ACHN (cell line): ENCODE measurements at regions not wholly inside any gene's neighbourhood (a gene's known extent, or its start where the extent isn't known, plus 50 kb on each side); places are given as distances from the start of the nearest gene placed in this dataset.

ENCODE experiments used
- DNase-seq: peaks from one replicate; pipeline ENCODE4 v3.0.0-alpha.2; 2015
- in situ Hi-C: cut with HindIII; loops from 2 replicates; pipeline ENCODE4 v1.10.0; 2017; ENCODE audit warnings: low sequenced_read_pairs, low pct_ligation_motif_present, low pct_unique_long_range_greater_than_20kb

- in situ Hi-C loops = no loop called here
- DNase-seq = no peak
Measured at GRCh38 chr3:59411186-59411585, 361.4 kb upstream of the CFAP20DC start.

- in situ Hi-C loops = no loop called here
- DNase-seq = no peak
Measured at GRCh38 chr3:59408047-59408624, 358.3 kb upstream of the CFAP20DC start.

GRCh38 chr3:59407425-59407824 lies 357.6 kb upstream of the CFAP20DC start:
- no peak for DNase-seq
- in situ Hi-C loops = no loop called here

GRCh38 chr3:59406943-59407342 lies 357.1 kb upstream of the CFAP20DC start:
- in situ Hi-C loops = no loop called here

GRCh38 chr3:59404851-59405250 lies 355.0 kb upstream of the CFAP20DC start:
- no peak for DNase-seq
- in situ Hi-C loops = no loop called here

More at GRCh38 chr3:59406943-59407342, 357.1 kb upstream of the CFAP20DC start:
- no peak for DNase-seq

GRCh38 chr3:59404064-59404463 lies 354.2 kb upstream of the CFAP20DC start:
- DNase-seq = no peak
- in situ Hi-C loops = no loop called here

GRCh38 chr3:59401924-59402323 lies 352.1 kb upstream of the CFAP20DC start:
- in situ Hi-C loops = no loop called here
- no peak for DNase-seq

- in situ Hi-C loops = no loop called here
- no peak for DNase-seq
Measured at GRCh38 chr3:59392116-59392515, 342.3 kb upstream of the CFAP20DC start.

- DNase-seq = no peak
- in situ Hi-C loops = no loop called here
Measured at GRCh38 chr3:59391131-59391530, 341.3 kb upstream of the CFAP20DC start.

GRCh38 chr3:59388555-59389270 lies 338.9 kb upstream of the CFAP20DC start:
- DNase-seq = no peak
- in situ Hi-C loops = no loop called here

GRCh38 chr3:59386165-59386564 lies 336.3 kb upstream of the CFAP20DC start:
- in situ Hi-C loops = no loop called here
- DNase-seq = no peak

GRCh38 chr3:59385547-59385946 lies 335.7 kb upstream of the CFAP20DC start:
- no peak for DNase-seq

GRCh38 chr3:59381282-59381681 lies 331.5 kb upstream of the CFAP20DC start:
- in situ Hi-C loops = no loop called here
- DNase-seq = no peak

More at GRCh38 chr3:59385547-59385946, 335.7 kb upstream of the CFAP20DC start:
- in situ Hi-C loops = no loop called here

- no peak for DNase-seq
- in situ Hi-C loops = no loop called here
Measured at GRCh38 chr3:59380146-59380545, 330.3 kb upstream of the CFAP20DC start.

- DNase-seq = no peak
- in situ Hi-C loops = no loop called here
Measured at GRCh38 chr3:59374818-59375211, 325.0 kb upstream of the CFAP20DC start.

GRCh38 chr3:59374091-59374817 lies 324.4 kb upstream of the CFAP20DC start:
- in situ Hi-C loops = no loop called here
- DNase-seq = no peak

GRCh38 chr3:59372346-59372745 lies 322.5 kb upstream of the CFAP20DC start:
- in situ Hi-C loops = no loop called here
- no peak for DNase-seq

- no peak for DNase-seq
- in situ Hi-C loops = no loop called here
Measured at GRCh38 chr3:59368900-59369675, 319.3 kb upstream of the CFAP20DC start.

- in situ Hi-C loops = no loop called here
- DNase-seq = no peak
Measured at GRCh38 chr3:59367150-59367549, 317.3 kb upstream of the CFAP20DC start.
